ENCODE measurements at regions not wholly inside any gene's neighbourhood (a gene's known extent, or its start where the extent isn't known, plus 50 kb on each side); places are given as distances from the start of the nearest gene placed in this dataset.

- no peak for TF ChIP-seq CTCF (IDR thresholded peaks at IDR 0.05)
- no peak for TF ChIP-seq EP300 (IDR thresholded peaks at IDR 0.05)
Observed at GRCh38 chrX:99698451-99698850, 711.6 kb downstream of the PCDH19 start.
